ENCODE measurements at regions not wholly inside any gene's neighbourhood (a gene's known extent, or its start where the extent isn't known, plus 50 kb on each side); places are given as distances from the start of the nearest gene placed in this dataset.

- TF ChIP-seq CHD7 (IDR thresholded peaks at IDR 0.05; ENCODE audit: insufficient replicate concordance, low read length) (no peak), BACH1 (IDR thresholded peaks at IDR 0.05; ENCODE audit: low read length) (no peak), EP300 (IDR thresholded peaks at IDR 0.05; ENCODE audit: borderline replicate concordance in 1 of 2, low read depth in 2 of 2, low read length in 2 of 2) (no peak), CHD1 (IDR thresholded peaks at IDR 0.05; ENCODE audit: low read depth, low read length) (no peak), MAFK (IDR thresholded peaks at IDR 0.05; ENCODE audit: low read depth, low read length) (no peak)
Measured at GRCh38 chr5:171661143-171661542, 124.5 kb upstream of the SMIM23 start (continued).

Data from H1 (cell line).